Bronchial epithelial cell (primary cell): ENCODE measurements at regions not wholly inside any gene's neighbourhood (a gene's known extent, or its start where the extent isn't known, plus 50 kb on each side); places are given as distances from the start of the nearest gene placed in this dataset.

Source experiments
- DNase-seq: peaks from one replicate; pipeline ENCODE4 v3.0.0-alpha.2; 2010; ENCODE audit warnings: low read depth
- FAIRE-seq: peaks from 2 replicates; lab custom pipeline; 2011; peaks lifted over from hg19 to GRCh38; lab: Jason Lieb, UNC
- H3K27me3 ChIP-seq: 2 replicates; pipeline ENCODE4 v1.5.1; 2011; ENCODE audit warnings: low read length; ENCODE audit not compliant: control insufficient read depth, insufficient read depth
- H3K36me3 ChIP-seq: 2 replicates; pipeline ENCODE4 v1.5.1; 2011; ENCODE audit warnings: low read length; ENCODE audit not compliant: control insufficient read depth, insufficient read depth
- H3K4me3 ChIP-seq: 2 replicates; pipeline ENCODE4 v1.5.1; 2011; ENCODE audit warnings: mild to moderate bottlenecking, low read depth, low read length, control low read depth
- TF ChIP-seq, protein P1 (sequence below): IDR thresholded peaks from 2 replicates; pipeline ENCODE4 v1.5.1; 2011; ENCODE audit warnings: mild to moderate bottlenecking, moderate library complexity, low read length, control low read depth, inconsistent platforms; ENCODE audit not compliant: insufficient read depth, severe bottlenecking

- Histone ChIP-seq H3K27me3 (no peaks in the 10 kb centered on the region), H3K36me3 (no peaks in the 10 kb centered on the region), H3K4me3 (no peak overlapping the region)
- no peak for DNase-seq
- FAIRE-seq: no peak
- TF ChIP-seq, protein P1, sequence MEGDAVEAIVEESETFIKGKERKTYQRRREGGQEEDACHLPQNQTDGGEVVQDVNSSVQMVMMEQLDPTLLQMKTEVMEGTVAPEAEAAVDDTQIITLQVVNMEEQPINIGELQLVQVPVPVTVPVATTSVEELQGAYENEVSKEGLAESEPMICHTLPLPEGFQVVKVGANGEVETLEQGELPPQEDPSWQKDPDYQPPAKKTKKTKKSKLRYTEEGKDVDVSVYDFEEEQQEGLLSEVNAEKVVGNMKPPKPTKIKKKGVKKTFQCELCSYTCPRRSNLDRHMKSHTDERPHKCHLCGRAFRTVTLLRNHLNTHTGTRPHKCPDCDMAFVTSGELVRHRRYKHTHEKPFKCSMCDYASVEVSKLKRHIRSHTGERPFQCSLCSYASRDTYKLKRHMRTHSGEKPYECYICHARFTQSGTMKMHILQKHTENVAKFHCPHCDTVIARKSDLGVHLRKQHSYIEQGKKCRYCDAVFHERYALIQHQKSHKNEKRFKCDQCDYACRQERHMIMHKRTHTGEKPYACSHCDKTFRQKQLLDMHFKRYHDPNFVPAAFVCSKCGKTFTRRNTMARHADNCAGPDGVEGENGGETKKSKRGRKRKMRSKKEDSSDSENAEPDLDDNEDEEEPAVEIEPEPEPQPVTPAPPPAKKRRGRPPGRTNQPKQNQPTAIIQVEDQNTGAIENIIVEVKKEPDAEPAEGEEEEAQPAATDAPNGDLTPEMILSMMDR: no peak
Measured at GRCh38 chr2:7738596-7738995, 821.4 kb downstream of the RNF144A start.

- no peaks in the 10 kb centered on the region for H3K36me3 ChIP-seq
- no peaks in the 10 kb centered on the region for H3K27me3 ChIP-seq
- DNase-seq (no peak), FAIRE-seq (no peak)
- TF ChIP-seq, protein P1: no peak
- H3K4me3 ChIP-seq: no peak overlapping the region
Measured at GRCh38 chr2:7740114-7740513, 822.9 kb downstream of the RNF144A start.

- Histone ChIP-seq H3K4me3 (no peak overlapping the region), H3K27me3 (no peaks in the 10 kb centered on the region), H3K36me3 (no peaks in the 10 kb centered on the region)
- DNase-seq (no peak), FAIRE-seq (no peak)
- TF ChIP-seq, protein P1: no peak
Measured at GRCh38 chr2:7742301-7742700, 825.1 kb downstream of the RNF144A start.

DNA sequence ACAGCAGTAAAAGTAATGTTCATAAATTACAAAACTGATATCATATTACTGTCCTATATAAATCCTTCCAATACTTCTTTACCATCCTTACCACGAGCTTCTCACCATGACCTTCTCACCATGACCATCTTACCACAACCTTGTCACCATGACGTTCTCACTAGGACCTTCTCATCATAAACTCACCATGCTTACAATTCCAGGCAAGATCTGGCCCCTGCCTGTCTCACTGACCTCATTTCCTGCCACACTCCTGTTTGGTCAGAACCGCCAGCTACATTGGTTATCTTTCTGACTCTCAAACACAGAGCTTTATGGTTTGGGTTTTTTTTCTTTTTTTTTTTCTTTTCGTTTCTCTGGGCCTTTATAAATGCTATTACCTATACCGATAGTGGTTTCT lies 827.6 kb downstream of the RNF144A start:
- Histone ChIP-seq H3K27me3 (no peaks in the 10 kb centered on the region), H3K36me3 (no peaks in the 10 kb centered on the region), H3K4me3 (no peak overlapping the region)
- TF ChIP-seq, protein P1: no peak
- DNase-seq: peak; percentile 77
- FAIRE-seq: no peak

DNA sequence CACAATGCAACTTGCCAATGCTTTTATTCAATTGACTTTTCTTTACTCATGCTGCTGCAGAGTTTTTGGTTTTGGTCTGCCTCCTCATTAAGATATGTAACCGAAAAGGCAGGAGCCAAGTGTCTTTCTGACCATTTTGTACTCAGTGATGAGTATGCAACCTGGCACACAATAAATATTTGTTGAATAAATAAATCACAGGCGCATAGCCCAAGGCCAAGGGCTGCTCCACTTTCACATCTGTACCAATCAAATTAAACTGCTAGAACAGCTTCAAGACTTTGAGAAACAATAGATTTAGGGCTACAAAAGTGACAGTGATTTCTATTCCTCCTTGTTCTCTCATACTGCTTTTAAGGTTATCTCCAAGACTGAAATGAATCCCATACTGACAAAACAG lies 828.2 kb downstream of the RNF144A start:
- TF ChIP-seq, protein P1: no peak
- H3K36me3 ChIP-seq: no peaks in the 10 kb centered on the region
- FAIRE-seq: no peak
- no peak overlapping the region for H3K4me3 ChIP-seq
- H3K27me3 ChIP-seq: no peaks in the 10 kb centered on the region
- DNase-seq: peak; percentile 61

GRCh38 chr2:7748717-7749415 lies 831.7 kb downstream of the RNF144A start:
- Histone ChIP-seq H3K4me3 (no peak overlapping the region), H3K36me3 (no peaks in the 10 kb centered on the region), H3K27me3 (no peaks in the 10 kb centered on the region)
- FAIRE-seq: peak; percentile 92
- TF ChIP-seq, protein P1: no peak
- DNase-seq: peak; percentile 79
